HEK293 (cell line): ENCODE measurements at regions not wholly inside any gene's neighbourhood (a gene's known extent, or its start where the extent isn't known, plus 50 kb on each side); places are given as distances from the start of the nearest gene placed in this dataset.

Source experiments
- CTCF ChIA-PET: fragments of 350-600 bp; formaldehyde crosslinking; extraction: SDS; loops from one replicate; lab custom pipeline; 2021; ENCODE audit warnings: antibody characterized with exemption; lab: Yijun Ruan, JAX
- POLR2A ChIA-PET: fragments of 300-600 bp; formaldehyde crosslinking; extraction: SDS; loops from one replicate; lab custom pipeline; 2020; ENCODE audit warnings: antibody characterized with exemption, inconsistent platforms; lab: Yijun Ruan, JAX
- H3K27ac ChIP-seq: fragments of 200-500 bp; sonication (Bioruptor generic); 2 replicates; pipeline ENCODE4 v1.5.1; 2014; ENCODE audit warnings: low read depth, low read length, control low read depth, inconsistent platforms; ENCODE audit errors: extremely low read depth
- H3K36me3 ChIP-seq, 2 experiments: fragments of 200-500 bp in 1 of 2; sonication (Bioruptor generic) in 1 of 2; 1 replicate in 1 of 2; 2 replicates in 1 of 2; pipeline ENCODE4 v1.5.1; 2014 to 2017; ENCODE audit warnings: inconsistent platforms in 2 of 2, low read length in 2 of 2; ENCODE audit not compliant: control insufficient read depth in 2 of 2, insufficient read depth in 1 of 2
- H3K4me1 ChIP-seq: fragments of 200-500 bp; sonication (Bioruptor generic); 2 replicates; pipeline ENCODE4 v1.5.1; 2014; ENCODE audit warnings: mild to moderate bottlenecking, low read length, inconsistent platforms; ENCODE audit not compliant: control insufficient read depth, insufficient read depth
- H3K4me3 ChIP-seq: 2 replicates; pipeline ENCODE4 v1.5.1; 2011; ENCODE audit warnings: low read depth, mild to moderate bottlenecking, control low read depth, low read length, moderate library complexity
- H3K9me3 ChIP-seq: fragments of 200-500 bp; sonication (Bioruptor generic); 2 replicates; pipeline ENCODE4 v1.5.1; 2014; ENCODE audit warnings: low read depth, low read length, inconsistent platforms; ENCODE audit not compliant: control insufficient read depth, insufficient read depth
- HIC1 ChIP-seq: fragments of 450-650 bp; formaldehyde crosslinking; IDR thresholded peaks from 2 replicates; pipeline ENCODE4 v1.5.1; 2016; ENCODE audit warnings: missing biosample characterization, missing genetic modification characterization
- HOXA7 ChIP-seq: sonication (generic); formaldehyde crosslinking; IDR thresholded peaks from 2 replicates; pipeline ENCODE4 v1.8.1; 2022; ENCODE audit warnings: missing genetic modification reagents, borderline replicate concordance
- KLF17 ChIP-seq: fragments of 450-650 bp; formaldehyde crosslinking; IDR thresholded peaks from 2 replicates; pipeline ENCODE4 v1.5.1; 2016; ENCODE audit warnings: missing biosample characterization, missing genetic modification characterization
- MZF1 ChIP-seq: fragments of 450-650 bp; formaldehyde crosslinking; IDR thresholded peaks from 2 replicates; pipeline ENCODE4 v1.5.1; 2017; ENCODE audit warnings: missing biosample characterization, missing genetic modification characterization, borderline replicate concordance
- PATZ1 ChIP-seq: fragments of 450-650 bp; formaldehyde crosslinking; IDR thresholded peaks from 2 replicates; pipeline ENCODE4 v1.5.1; 2016; ENCODE audit warnings: missing biosample characterization, missing genetic modification characterization
- PRDM6 ChIP-seq: fragments of 450-650 bp; formaldehyde crosslinking; IDR thresholded peaks from 2 replicates; pipeline ENCODE4 v1.5.1; 2017; ENCODE audit warnings: missing biosample characterization, missing genetic modification characterization
- ZBTB48 ChIP-seq: fragments of 450-650 bp; formaldehyde crosslinking; IDR thresholded peaks from 2 replicates; pipeline ENCODE4 v1.5.1; 2016; ENCODE audit warnings: missing biosample characterization, missing genetic modification characterization
- ZFP41 ChIP-seq: fragments of 450-650 bp; formaldehyde crosslinking; IDR thresholded peaks from 2 replicates; pipeline ENCODE4 v1.5.1; 2016; ENCODE audit warnings: missing biosample characterization, missing genetic modification characterization, borderline replicate concordance
- ZNF169 ChIP-seq: fragments of 450-650 bp; formaldehyde crosslinking; IDR thresholded peaks from 2 replicates; pipeline ENCODE4 v1.5.1; 2016; ENCODE audit warnings: missing biosample characterization, missing genetic modification characterization
- ZNF19 ChIP-seq: fragments of 450-650 bp; formaldehyde crosslinking; IDR thresholded peaks from 2 replicates; pipeline ENCODE4; 2016; ENCODE audit warnings: missing biosample characterization, missing genetic modification characterization, low read depth
- ZNF221 ChIP-seq: fragments of 450-650 bp; formaldehyde crosslinking; IDR thresholded peaks from 2 replicates; pipeline ENCODE4 v1.5.1; 2017; ENCODE audit warnings: missing biosample characterization, missing genetic modification characterization, borderline replicate concordance
- ZNF239 ChIP-seq: fragments of 450-650 bp; formaldehyde crosslinking; IDR thresholded peaks from 2 replicates; pipeline ENCODE4 v1.5.1; 2016; ENCODE audit warnings: missing biosample characterization, missing genetic modification characterization
- ZNF280C ChIP-seq: fragments of 450-650 bp; formaldehyde crosslinking; IDR thresholded peaks from 2 replicates; pipeline ENCODE4 v1.5.1; 2016; ENCODE audit warnings: missing biosample characterization, missing genetic modification characterization
- ZNF449 ChIP-seq: fragments of 450-650 bp; formaldehyde crosslinking; IDR thresholded peaks from 2 replicates; pipeline ENCODE4 v1.5.1; 2017; ENCODE audit warnings: missing biosample characterization, mild to moderate bottlenecking, missing genetic modification characterization, moderate library complexity
- ZNF513 ChIP-seq: fragments of 450-650 bp; IDR thresholded peaks from 2 replicates; pipeline ENCODE4 v1.5.1; 2018; ENCODE audit warnings: missing biosample characterization, missing genetic modification characterization
- ZNF585B ChIP-seq: fragments of 450-650 bp; formaldehyde crosslinking; IDR thresholded peaks from 2 replicates; pipeline ENCODE4 v1.5.1; 2016; ENCODE audit warnings: missing biosample characterization, missing genetic modification characterization
- ZNF610 ChIP-seq: fragments of 450-650 bp; formaldehyde crosslinking; IDR thresholded peaks from 2 replicates; pipeline ENCODE4 v1.5.1; 2016; ENCODE audit warnings: missing biosample characterization, missing genetic modification characterization, borderline replicate concordance
- ZNF776 ChIP-seq: fragments of 450-650 bp; formaldehyde crosslinking; IDR thresholded peaks from 2 replicates; pipeline ENCODE4 v1.5.0; 2017; ENCODE audit warnings: missing biosample characterization, missing genetic modification characterization, borderline replicate concordance
- ZNF777 ChIP-seq: fragments of 450-650 bp; formaldehyde crosslinking; IDR thresholded peaks from 2 replicates; pipeline ENCODE4 v1.5.1; 2017; ENCODE audit warnings: missing biosample characterization, missing genetic modification characterization, borderline replicate concordance
- ZNF792 ChIP-seq: fragments of 450-650 bp; formaldehyde crosslinking; IDR thresholded peaks from 2 replicates; pipeline ENCODE4 v1.5.1; 2016; ENCODE audit warnings: missing biosample characterization, missing genetic modification characterization
- ZSCAN23 ChIP-seq: fragments of 450-650 bp; formaldehyde crosslinking; IDR thresholded peaks from 2 replicates; pipeline ENCODE4 v1.5.1; 2016; ENCODE audit warnings: missing biosample characterization, missing genetic modification characterization
- ZSCAN4 ChIP-seq: fragments of 450-650 bp; formaldehyde crosslinking; IDR thresholded peaks from 2 replicates; pipeline ENCODE4 v1.5.1; 2017; ENCODE audit warnings: missing biosample characterization, missing genetic modification characterization

GRCh38 chrX:5100004-5100403 lies 1128.7 kb downstream of the NLGN4X start:
- Histone ChIP-seq H3K36me3 (no peaks in the 10 kb centered on the region), H3K27ac (no peak overlapping the region), H3K4me3 (no peak overlapping the region), H3K4me1 (no peaks in the 10 kb centered on the region), H3K9me3 (no peaks in the 10 kb centered on the region)
- ChIA-PET POLR2A (no interaction called here), CTCF (no interaction called here)
- TF ChIP-seq KLF17 (tag by site-specific recombination) = no peak
- TF ChIP-seq MZF1 = no peak
- no peak for TF ChIP-seq PRDM6 (tag by site-specific recombination)
- no peak for TF ChIP-seq ZNF449 (tag by site-specific recombination)
- TF ChIP-seq ZSCAN4 = no peak
- TF ChIP-seq ZNF792 = no peak
- no peak for TF ChIP-seq HOXA7 (CRISPR knock-in tag)
- peak; percentile 93 for TF ChIP-seq ZNF610 (tag by site-specific recombination)
- TF ChIP-seq ZNF19 (tag by site-specific recombination) = no peak

GRCh38 chrX:5086388-5086787 lies 1142.3 kb downstream of the NLGN4X start:
- H3K9me3 ChIP-seq = no peaks in the 10 kb centered on the region
- H3K36me3 ChIP-seq = no peaks in the 10 kb centered on the region
- H3K27ac ChIP-seq = no peak overlapping the region
- POLR2A ChIA-PET = no interaction called here
- CTCF ChIA-PET = no interaction called here
- H3K4me3 ChIP-seq = no peak overlapping the region
- no peaks in the 10 kb centered on the region for H3K4me1 ChIP-seq
- TF ChIP-seq ZNF777 (tag by site-specific recombination) (no peak), ZNF169 (tag by site-specific recombination) (no peak), ZNF221 (tag by site-specific recombination) (no peak), ZNF513 (tag by site-specific recombination) (no peak), PATZ1 (no peak), ZNF776 (tag by site-specific recombination) (no peak), ZNF19 (tag by site-specific recombination) (no peak), HIC1 (tag by site-specific recombination) (no peak), ZFP41 (tag by site-specific recombination) (no peak), ZNF585B (no peak), ZSCAN23 (tag by site-specific recombination) (no peak), ZBTB48 (tag by site-specific recombination) (no peak), ZNF239 (no peak), ZNF280C (no peak)
